HepG2 (cell line): ENCODE measurements at regions not wholly inside any gene's neighbourhood (a gene's known extent, or its start where the extent isn't known, plus 50 kb on each side); places are given as distances from the start of the nearest gene placed in this dataset.

ENCODE experiments used
- CTCF ChIP-seq: sonication (generic); formaldehyde crosslinking; IDR thresholded peaks from 2 replicates; pipeline ENCODE4 v1.5.0; 2020; ENCODE audit warnings: mild to moderate bottlenecking, missing genetic modification reagents, moderate library complexity
- ELF1 ChIP-seq: sonication (generic); formaldehyde crosslinking; IDR thresholded peaks from 2 replicates; pipeline ENCODE4 v1.4.0; 2020; ENCODE audit warnings: missing genetic modification reagents
- MAFK ChIP-seq, 2 experiments: IDR thresholded peaks in 1 of 2; conservative IDR thresholded peaks in 1 of 2; 2 replicates each; pipeline ENCODE4 v1.6.1; 2011; ENCODE audit warnings: improper control_type of control experiment in 2 of 2, low read length in 2 of 2
- POLR2AphosphoS5 ChIP-seq: IDR thresholded peaks from 2 replicates; pipeline ENCODE4 v1.6.1; 2012; ENCODE audit warnings: low read depth, low read length
- USF2 ChIP-seq, 2 experiments: sonication (generic) in 1 of 2; formaldehyde crosslinking in 1 of 2; IDR thresholded peaks; 2 replicates each; pipeline versions ENCODE4 v1.5.1 to v1.6.1; 2011 to 2020; ENCODE audit warnings: borderline replicate concordance in 1 of 2, low read depth in 1 of 2, low read length in 1 of 2, mild to moderate bottlenecking in 1 of 2, missing genetic modification reagents in 1 of 2, moderate library complexity in 1 of 2
- ZNF260 ChIP-seq: sonication (generic); formaldehyde crosslinking; IDR thresholded peaks from 2 replicates; pipeline ENCODE4 v1.4.0; 2020; ENCODE audit warnings: missing genetic modification reagents, low read depth, mild to moderate bottlenecking, borderline replicate concordance
- ZNF850 ChIP-seq: sonication (generic); formaldehyde crosslinking; conservative IDR thresholded peaks from 2 replicates; pipeline ENCODE4 v1.9.0; 2021; ENCODE audit warnings: mild to moderate bottlenecking, missing genetic modification reagents

DNA sequence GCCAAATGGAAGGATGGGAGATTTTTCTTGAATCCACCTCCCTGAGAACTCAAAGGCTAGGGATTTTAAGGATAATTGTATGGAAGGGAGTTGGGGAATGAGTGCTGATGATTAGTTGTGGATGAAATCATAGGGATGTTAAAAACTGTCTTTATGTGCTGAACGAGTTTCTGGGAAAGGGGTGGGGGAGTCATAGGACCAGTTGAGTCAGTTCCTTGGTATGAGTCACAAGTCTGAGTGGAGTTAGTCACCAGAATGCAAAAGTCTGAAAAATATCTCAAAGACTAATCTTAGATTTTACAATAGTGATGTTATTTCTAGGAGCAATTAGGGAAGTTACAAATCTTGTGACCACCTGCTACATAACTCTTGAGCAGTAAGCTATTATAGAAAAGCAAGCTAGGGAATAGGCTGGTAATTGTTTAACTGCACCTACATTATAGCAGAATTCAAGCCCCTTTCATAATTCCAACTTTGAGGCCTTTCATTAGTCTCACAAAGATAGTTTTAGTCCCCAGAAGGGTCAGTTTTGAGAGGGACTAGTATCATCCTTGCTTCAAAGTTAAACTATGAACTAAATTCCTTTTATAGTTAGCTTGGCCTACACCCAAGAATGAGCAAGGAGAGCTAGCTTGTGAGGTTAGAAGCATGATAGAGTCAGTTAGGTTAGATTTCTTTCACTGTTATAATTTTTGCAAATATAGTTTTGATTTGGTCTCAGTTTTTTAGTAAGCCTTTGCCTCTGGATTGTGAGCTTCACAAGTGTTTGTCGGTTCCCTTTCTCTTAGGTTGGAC lies 668.0 kb downstream of the ETS1 start:
- no peak for TF ChIP-seq CTCF
- TF ChIP-seq MAFK (conservative IDR thresholded peaks at IDR 0.05 in 1 of 2, IDR thresholded peaks at IDR 0.05 in 1 of 2; ENCODE audit: low read length in 2 of 2), result no peak
- TF ChIP-seq USF2 (IDR thresholded peaks at IDR 0.05; ENCODE audit: low read depth, low read length), result no peak
- no peak for TF ChIP-seq USF2 (CRISPR knock-in tag; IDR thresholded peaks at IDR 0.05; ENCODE audit: borderline replicate concordance)
- no peak for TF ChIP-seq ELF1 (CRISPR knock-in tag)
- no peak for TF ChIP-seq ZNF260 (CRISPR knock-in tag)
- TF ChIP-seq ZNF850, result no peak
- no peak for TF ChIP-seq POLR2AphosphoS5
